Fibroblast of villous mesenchyme (primary cell): ENCODE measurements at regions not wholly inside any gene's neighbourhood (a gene's known extent, or its start where the extent isn't known, plus 50 kb on each side); places are given as distances from the start of the nearest gene placed in this dataset.

Source experiments
- DNase-seq: peaks from one replicate; pipeline ENCODE4 v3.0.0-alpha.2; 2010; ENCODE audit warnings: low read depth
- H3K4me3 ChIP-seq: 2 replicates; pipeline ENCODE4 v1.5.1; 2011; ENCODE audit warnings: low read depth, mild to moderate bottlenecking, low read length
- TF ChIP-seq, protein P1 (sequence below): IDR thresholded peaks from 2 replicates; pipeline ENCODE4 v1.5.1; 2012; ENCODE audit warnings: low read depth, mild to moderate bottlenecking, low read length; ENCODE audit not compliant: insufficient read depth

- DNase-seq = no peak
- TF ChIP-seq, protein P1, sequence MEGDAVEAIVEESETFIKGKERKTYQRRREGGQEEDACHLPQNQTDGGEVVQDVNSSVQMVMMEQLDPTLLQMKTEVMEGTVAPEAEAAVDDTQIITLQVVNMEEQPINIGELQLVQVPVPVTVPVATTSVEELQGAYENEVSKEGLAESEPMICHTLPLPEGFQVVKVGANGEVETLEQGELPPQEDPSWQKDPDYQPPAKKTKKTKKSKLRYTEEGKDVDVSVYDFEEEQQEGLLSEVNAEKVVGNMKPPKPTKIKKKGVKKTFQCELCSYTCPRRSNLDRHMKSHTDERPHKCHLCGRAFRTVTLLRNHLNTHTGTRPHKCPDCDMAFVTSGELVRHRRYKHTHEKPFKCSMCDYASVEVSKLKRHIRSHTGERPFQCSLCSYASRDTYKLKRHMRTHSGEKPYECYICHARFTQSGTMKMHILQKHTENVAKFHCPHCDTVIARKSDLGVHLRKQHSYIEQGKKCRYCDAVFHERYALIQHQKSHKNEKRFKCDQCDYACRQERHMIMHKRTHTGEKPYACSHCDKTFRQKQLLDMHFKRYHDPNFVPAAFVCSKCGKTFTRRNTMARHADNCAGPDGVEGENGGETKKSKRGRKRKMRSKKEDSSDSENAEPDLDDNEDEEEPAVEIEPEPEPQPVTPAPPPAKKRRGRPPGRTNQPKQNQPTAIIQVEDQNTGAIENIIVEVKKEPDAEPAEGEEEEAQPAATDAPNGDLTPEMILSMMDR = no peak
- no peak overlapping the region for H3K4me3 ChIP-seq
Observed at GRCh38 chr16:31709181-31709580, 164.4 kb upstream of the ZNF267 start.

DNA sequence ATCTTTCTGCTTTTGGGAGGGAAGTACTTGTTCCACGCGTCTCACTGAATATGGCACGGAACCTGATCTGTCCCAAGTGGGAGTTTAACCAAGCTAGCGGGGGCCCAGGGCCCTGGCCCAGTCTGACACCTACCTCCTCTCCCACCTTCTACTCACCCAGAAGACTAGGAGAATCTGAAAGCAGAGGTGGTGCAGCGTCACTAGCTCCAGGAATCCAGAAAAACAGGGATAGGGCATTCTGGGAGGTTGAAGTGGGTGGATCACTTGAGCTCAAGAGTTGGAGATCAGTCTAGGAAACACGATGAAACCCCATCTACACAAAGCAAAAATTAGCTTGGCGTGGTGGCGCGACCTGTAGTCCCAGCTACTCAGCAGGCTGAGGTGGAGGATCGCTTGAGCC, 163.5 kb upstream of the ZNF267 start:
- TF ChIP-seq, protein P1 = no peak
- no peak overlapping the region for H3K4me3 ChIP-seq
- no peak for DNase-seq

DNA sequence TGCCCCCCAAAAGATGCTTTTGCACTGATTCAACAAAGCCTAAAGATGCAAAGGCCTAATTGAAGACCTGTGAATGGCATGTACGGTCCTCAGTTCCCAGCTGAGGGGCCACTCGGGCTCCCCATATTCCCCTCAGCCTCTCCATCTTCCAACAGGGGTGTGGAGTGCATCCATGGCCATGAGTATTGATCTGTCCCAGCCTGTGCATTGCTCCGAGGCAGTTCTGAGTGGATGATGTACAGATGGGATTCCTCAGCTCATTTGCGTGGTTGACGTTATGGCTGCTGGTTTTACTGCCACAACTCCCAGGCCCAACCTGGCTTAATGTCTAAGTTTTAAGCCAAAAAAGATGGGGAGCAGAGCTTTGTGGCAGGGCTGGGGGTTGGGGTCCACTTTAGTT, 162.7 kb upstream of the ZNF267 start:
- DNase-seq = no peak
- no peak overlapping the region for H3K4me3 ChIP-seq
- TF ChIP-seq, protein P1 = no peak

DNA sequence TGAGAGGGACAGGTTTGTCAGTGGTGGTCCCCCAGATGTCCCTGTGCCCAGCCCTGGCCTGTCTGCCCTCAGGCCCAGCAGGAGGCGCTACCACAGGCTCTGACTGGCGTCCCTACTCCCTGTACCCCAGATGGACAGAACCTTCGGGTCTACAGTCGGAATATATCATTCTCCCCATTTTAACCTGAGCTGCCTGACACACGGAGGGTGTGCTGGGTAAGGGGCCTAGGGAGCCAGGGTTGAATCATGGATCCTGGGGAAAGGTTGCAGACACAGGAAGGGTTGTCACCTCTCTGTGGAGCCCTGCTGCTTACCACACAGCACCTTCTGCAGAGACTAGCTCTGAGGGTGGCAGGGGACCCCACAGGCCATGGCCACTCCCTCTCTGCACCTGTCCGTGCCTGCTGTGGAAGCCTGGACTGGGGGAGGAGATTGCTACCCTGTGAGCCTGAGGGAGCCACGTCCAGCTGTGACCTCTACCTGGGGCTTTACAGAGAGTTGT, 162.2 kb upstream of the ZNF267 start:
- H3K4me3 ChIP-seq = no peak overlapping the region
- DNase-seq = no peak
- TF ChIP-seq, protein P1 = no peak

DNA sequence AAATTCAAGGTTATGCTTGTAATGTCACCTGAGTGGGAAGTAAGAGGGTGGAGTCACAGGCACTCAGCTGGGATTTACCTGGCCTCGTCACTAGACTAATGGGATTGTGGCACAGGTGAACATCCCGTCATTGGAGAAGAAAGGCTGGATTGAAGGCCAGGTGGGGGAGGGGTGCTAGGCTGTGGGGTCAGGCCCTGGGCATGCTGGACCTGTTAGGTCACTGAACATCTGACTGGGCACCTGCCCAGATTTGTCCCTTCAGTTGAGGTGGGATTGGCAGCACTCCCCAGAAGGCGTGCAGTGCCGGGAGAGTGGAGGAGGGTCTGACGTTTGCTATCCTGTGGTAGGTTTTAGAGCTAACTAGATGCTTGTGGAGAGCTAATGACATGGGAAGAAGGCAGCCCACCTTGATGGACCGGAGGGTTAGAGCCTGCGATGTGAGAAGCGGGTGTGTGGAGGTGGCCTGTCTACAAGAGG, 161.5 kb upstream of the ZNF267 start:
- no peak for DNase-seq
- H3K4me3 ChIP-seq = no peak overlapping the region
- TF ChIP-seq, protein P1 = no peak

DNA sequence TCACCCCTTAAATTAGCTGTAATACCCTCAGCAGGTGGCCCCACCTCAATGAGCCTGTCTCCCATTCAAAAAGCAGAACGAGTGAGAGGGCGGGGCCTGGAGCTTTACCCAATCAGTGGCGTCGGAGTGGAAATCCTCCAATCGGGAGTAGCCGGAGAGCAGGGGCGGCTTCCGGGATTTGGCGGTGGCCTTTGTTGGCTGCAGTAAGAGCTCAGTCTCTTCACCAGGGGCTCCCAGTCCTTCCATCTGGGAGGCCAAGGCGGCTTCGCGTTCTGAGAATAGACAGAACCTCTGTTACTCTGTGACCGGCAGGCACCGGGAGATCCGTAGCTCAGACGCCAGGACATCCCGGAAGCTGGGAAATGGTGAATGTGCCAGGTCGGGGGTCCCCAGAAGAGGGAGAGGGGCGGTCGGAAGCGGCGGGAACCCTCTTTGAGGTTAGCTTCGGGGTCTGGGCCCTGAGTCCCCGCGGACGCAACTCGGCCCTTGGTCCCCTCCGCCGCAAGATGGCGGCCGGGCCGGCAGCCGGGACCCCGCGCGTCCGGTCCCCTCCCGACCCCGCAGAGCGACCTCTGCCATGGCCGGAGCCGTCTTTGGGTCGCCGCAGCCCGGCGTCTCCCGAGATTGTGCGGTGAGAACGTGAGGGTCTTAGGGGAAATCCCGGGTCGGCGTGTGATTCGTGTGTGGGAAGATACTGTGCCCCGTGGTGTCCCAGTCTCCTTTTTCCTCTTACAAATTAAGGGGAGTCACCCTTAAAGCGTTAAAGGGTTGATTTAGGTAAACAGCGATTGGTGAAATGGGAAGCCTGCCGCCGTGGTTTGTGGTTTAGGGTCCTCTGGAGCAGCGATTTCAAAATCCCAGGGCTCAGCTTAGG, 160.3 kb upstream of the ZNF267 start:
- peak overlapping the region; percentile 99 for H3K4me3 ChIP-seq
- TF ChIP-seq, protein P1 = no peak
- peak; percentile 94 for DNase-seq
